Trophoblast cell (in vitro differentiated cells and primary cell): ENCODE measurements at regions not wholly inside any gene's neighbourhood (a gene's known extent, or its start where the extent isn't known, plus 50 kb on each side); places are given as distances from the start of the nearest gene placed in this dataset.

Source experiments
- DNase-seq, 2 donors: peaks; one replicate each; pipeline ENCODE4 v3.0.0-alpha.2; 2016
- H2AFZ ChIP-seq: 2 replicates; pipeline ENCODE4 v1.6.1; 2013; ENCODE audit warnings: low read length, moderate library complexity, mild to moderate bottlenecking; ENCODE audit not compliant: insufficient read depth, poor library complexity
- H2AK5ac ChIP-seq: 2 replicates; pipeline ENCODE4 v1.6.1; 2013; ENCODE audit warnings: mild to moderate bottlenecking, low read length
- H2BK120ac ChIP-seq: 2 replicates; pipeline ENCODE4 v1.6.1; 2013; ENCODE audit warnings: low read length, mild to moderate bottlenecking, moderate library complexity; ENCODE audit not compliant: insufficient read depth, poor library complexity
- H2BK12ac ChIP-seq: 2 replicates; pipeline ENCODE4 v1.6.1; 2013; ENCODE audit warnings: mild to moderate bottlenecking, low read length, moderate library complexity
- H2BK5ac ChIP-seq: 2 replicates; pipeline ENCODE4 v1.6.1; 2013; ENCODE audit warnings: low read length, low read depth, moderate library complexity, mild to moderate bottlenecking; ENCODE audit not compliant: poor library complexity
- H3K14ac ChIP-seq: 2 replicates; pipeline ENCODE4 v1.6.1; 2013; ENCODE audit warnings: mild to moderate bottlenecking, low read length
- H3K18ac ChIP-seq: 2 replicates; pipeline ENCODE4 v1.6.1; 2013; ENCODE audit warnings: mild to moderate bottlenecking, low read length
- H3K23ac ChIP-seq: 2 replicates; pipeline ENCODE4 v1.6.1; 2013; ENCODE audit warnings: low read length
- H3K27ac ChIP-seq: 2 replicates; pipeline ENCODE4 v1.5.1; 2013; ENCODE audit warnings: low read depth, mild to moderate bottlenecking, inconsistent platforms, low read length, moderate library complexity
- H3K27me3 ChIP-seq: 2 replicates; pipeline ENCODE4 v1.6.1; 2013; ENCODE audit warnings: inconsistent platforms, mild to moderate bottlenecking, low read length, moderate library complexity; ENCODE audit not compliant: insufficient read depth
- H3K36me3 ChIP-seq, 2 experiments: 1 replicate in 1 of 2; 2 replicates in 1 of 2; pipeline ENCODE4 v1.6.1; 2013; ENCODE audit warnings: low read length in 2 of 2, mild to moderate bottlenecking in 2 of 2, moderate library complexity in 1 of 2; ENCODE audit not compliant: insufficient read depth in 2 of 2, control insufficient read depth in 1 of 2
- H3K4ac ChIP-seq: 2 replicates; pipeline ENCODE4 v1.6.1; 2013; ENCODE audit warnings: low read depth, mild to moderate bottlenecking, low read length, moderate library complexity
- H3K4me1 ChIP-seq, 2 experiments: 1 replicate in 1 of 2; 2 replicates in 1 of 2; pipeline ENCODE4 v1.6.1; 2013; ENCODE audit warnings: low read length in 2 of 2, mild to moderate bottlenecking in 2 of 2, moderate library complexity in 1 of 2; ENCODE audit not compliant: insufficient read depth in 2 of 2, control insufficient read depth in 1 of 2
- H3K4me2 ChIP-seq: 2 replicates; pipeline ENCODE4 v1.6.1; 2013; ENCODE audit warnings: inconsistent platforms, mild to moderate bottlenecking, low read length, moderate library complexity
- H3K4me3 ChIP-seq: 2 replicates; pipeline ENCODE4 v1.5.1; 2013; ENCODE audit warnings: mild to moderate bottlenecking, low read depth, low read length, inconsistent platforms
- H3K79me1 ChIP-seq: one replicate; pipeline ENCODE4 v1.6.1; 2013; ENCODE audit warnings: low read length
- H3K79me2 ChIP-seq: 2 replicates; pipeline ENCODE4 v1.6.1; 2013; ENCODE audit warnings: low read length, mild to moderate bottlenecking; ENCODE audit not compliant: control insufficient read depth, insufficient read depth, poor library complexity
- H3K9ac ChIP-seq: 2 replicates; pipeline ENCODE4 v1.6.1; 2013; ENCODE audit warnings: mild to moderate bottlenecking, low read length
- H3K9me3 ChIP-seq: 2 replicates; pipeline ENCODE4 v1.6.1; 2013; ENCODE audit warnings: low read depth, mild to moderate bottlenecking, control low read depth, inconsistent platforms, low read length; ENCODE audit not compliant: insufficient read depth
- H4K12ac ChIP-seq: 2 replicates; pipeline ENCODE4 v1.6.1; 2013; ENCODE audit warnings: low read depth, mild to moderate bottlenecking, low read length, moderate library complexity
- H4K8ac ChIP-seq: 2 replicates; pipeline ENCODE4 v1.6.1; 2013; ENCODE audit warnings: low read depth, mild to moderate bottlenecking, low read length, moderate library complexity
- H4K91ac ChIP-seq: one replicate; pipeline ENCODE4 v1.6.1; 2013; ENCODE audit warnings: low read depth, mild to moderate bottlenecking, low read length, moderate library complexity
- WGBS: extraction: QIAGEN DNeasy Blood & Tissue Kit; methylation state at CpG from one replicate; pipeline ENCODE4 v1.1.7; 2013; ENCODE audit warnings: missing lambda C conversion rate; ENCODE audit not compliant: insufficient read length, insufficient coverage; ENCODE audit errors: extremely low coverage; 5-methylcytosine and 5-hydroxymethylcytosine counted together

GRCh38 chr2:13901526-13901925, 731.0 kb upstream of the LRATD1 start:
- H3K18ac ChIP-seq, result no peak overlapping the region

GRCh38 chr2:13905831-13906230, 726.7 kb upstream of the LRATD1 start:
- Histone ChIP-seq H3K27me3 (no peaks in the 10 kb centered on the region), H2AK5ac (no peak overlapping the region), H3K9me3 (no peaks in the 10 kb centered on the region), H3K79me2 (no peaks in the 10 kb centered on the region), H3K4me1 (no peaks in the 10 kb centered on the region), H2BK5ac (no peak overlapping the region), H2BK120ac (no peak overlapping the region), H3K9ac (no peak overlapping the region), H3K4me3 (no peak overlapping the region), H3K4ac (no peak overlapping the region), H2AFZ (no peak overlapping the region), H4K8ac (no peak overlapping the region), H2BK12ac (no peak overlapping the region), H3K18ac (no peak overlapping the region), H3K79me1 (no peaks in the 10 kb centered on the region), H3K27ac (no peak overlapping the region), H3K14ac (no peak overlapping the region), H4K12ac (no peak overlapping the region), H3K36me3 (no peaks in the 10 kb centered on the region), H4K91ac (no peak overlapping the region), H3K23ac (no peak overlapping the region), H3K4me2 (no peak overlapping the region)
- no CpG with 5 or more reads among the region's 2 CpGs for WGBS
- DNase-seq, result no peak

More at GRCh38 chr2:13901526-13901925, 731.0 kb upstream of the LRATD1 start:
- Histone ChIP-seq H3K27ac (no peak overlapping the region), H3K4ac (no peak overlapping the region), H3K4me3 (no peak overlapping the region), H3K79me1 (no peaks in the 10 kb centered on the region), H3K4me1 (no peaks in the 10 kb centered on the region), H3K23ac (no peak overlapping the region), H3K9ac (no peak overlapping the region), H3K9me3 (peaks cover 4% of the 10 kb centered on the region), H3K27me3 (no peaks in the 10 kb centered on the region), H2BK12ac (no peak overlapping the region), H3K79me2 (no peaks in the 10 kb centered on the region), H2AFZ (no peak overlapping the region), H3K36me3 (no peaks in the 10 kb centered on the region), H2BK5ac (no peak overlapping the region), H4K91ac (no peak overlapping the region), H3K4me2 (no peak overlapping the region), H2BK120ac (no peak overlapping the region), H4K8ac (no peak overlapping the region), H2AK5ac (no peak overlapping the region), H4K12ac (no peak overlapping the region), H3K14ac (no peak overlapping the region)
- no CpG with 5 or more reads among the region's 1 CpG for WGBS
- no peak for DNase-seq

GRCh38 chr2:13916066-13916465, 716.5 kb upstream of the LRATD1 start:
- WGBS, result no CpG with 5 or more reads among the region's 2 CpGs
- Histone ChIP-seq H4K12ac (no peak overlapping the region), H3K18ac (no peak overlapping the region), H2BK120ac (no peak overlapping the region), H3K36me3 (no peaks in the 10 kb centered on the region), H3K4me1 (no peaks in the 10 kb centered on the region), H2AFZ (no peak overlapping the region), H4K91ac (no peak overlapping the region), H3K9ac (no peak overlapping the region), H2BK12ac (no peak overlapping the region), H2AK5ac (no peak overlapping the region), H3K27me3 (no peaks in the 10 kb centered on the region), H3K4me3 (no peak overlapping the region), H3K4me2 (no peak overlapping the region), H3K27ac (no peak overlapping the region), H4K8ac (no peak overlapping the region), H2BK5ac (no peak overlapping the region), H3K23ac (no peak overlapping the region), H3K9me3 (no peaks in the 10 kb centered on the region), H3K14ac (no peak overlapping the region), H3K79me2 (no peaks in the 10 kb centered on the region), H3K4ac (no peak overlapping the region), H3K79me1 (no peaks in the 10 kb centered on the region)
- DNase-seq, result peak in 1 of 2 donors; percentile 30

- no peak overlapping the region for H2BK5ac ChIP-seq
- no peaks in the 10 kb centered on the region for H3K79me1 ChIP-seq
- H3K14ac ChIP-seq, result no peak overlapping the region
- no peak overlapping the region for H2BK120ac ChIP-seq
- no peaks in the 10 kb centered on the region for H3K27me3 ChIP-seq
- no peaks in the 10 kb centered on the region for H3K79me2 ChIP-seq
- DNase-seq, result no peak
- H3K18ac ChIP-seq, result no peak overlapping the region
- WGBS, result no CpG with 5 or more reads among the region's 1 CpG
- no peaks in the 10 kb centered on the region for H3K9me3 ChIP-seq
- H3K36me3 ChIP-seq, result no peaks in the 10 kb centered on the region
- H3K4ac ChIP-seq, result no peak overlapping the region
- H4K91ac ChIP-seq, result no peak overlapping the region
- H3K4me2 ChIP-seq, result no peak overlapping the region
- no peak overlapping the region for H2BK12ac ChIP-seq
- no peaks in the 10 kb centered on the region for H3K4me1 ChIP-seq
- no peak overlapping the region for H3K9ac ChIP-seq
- H4K12ac ChIP-seq, result no peak overlapping the region
- no peak overlapping the region for H4K8ac ChIP-seq
- H3K27ac ChIP-seq, result no peak overlapping the region
- H2AFZ ChIP-seq, result no peak overlapping the region
- no peak overlapping the region for H3K4me3 ChIP-seq
- no peak overlapping the region for H3K23ac ChIP-seq
- H2AK5ac ChIP-seq, result no peak overlapping the region
These were observed 714.6 kb upstream of the LRATD1 start for GRCh38 chr2:13917958-13918357.
